ENCODE measurements at regions not wholly inside any gene's neighbourhood (a gene's known extent, or its start where the extent isn't known, plus 50 kb on each side); places are given as distances from the start of the nearest gene placed in this dataset.
"Not testable (repeated sequence)": the region's sequence is repeated elsewhere in the genome, so short reads cannot be mapped to it uniquely, and the experiment has no call there.

DNA sequence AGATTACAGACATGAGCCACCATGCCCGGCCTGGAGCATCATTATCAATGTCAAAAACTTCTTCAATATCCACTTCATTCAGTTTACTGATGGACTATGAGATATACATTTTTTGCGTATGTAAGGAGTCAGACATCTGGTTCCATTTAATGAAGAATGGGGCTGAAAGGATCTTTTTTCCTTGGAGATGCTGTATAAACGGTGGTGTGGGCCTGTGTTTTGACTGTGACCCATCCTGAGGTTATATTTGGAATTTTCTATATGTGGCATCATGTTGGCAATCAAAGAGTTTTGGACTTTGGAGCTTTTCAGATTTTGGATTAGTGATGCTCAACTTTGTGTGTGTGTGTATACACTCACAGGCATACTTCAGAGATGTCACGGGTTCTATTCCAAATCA, 85.7 kb upstream of the FBXL17 start:
- H3K27me3 ChIP-seq (replicated peaks), result no peaks in the 10 kb centered on the region
- H3K4me3 ChIP-seq (ENCODE audit: low read depth, low read length), result no peak overlapping the region
- no peak for DNase-seq
- in situ Hi-C loops (cut with HindIII; ENCODE audit: low pct_ligation_motif_present, low sequenced_read_pairs), result no loop called here
- no peaks in the 10 kb centered on the region for H3K36me3 ChIP-seq (replicated peaks)
- TF ChIP-seq, protein P1, sequence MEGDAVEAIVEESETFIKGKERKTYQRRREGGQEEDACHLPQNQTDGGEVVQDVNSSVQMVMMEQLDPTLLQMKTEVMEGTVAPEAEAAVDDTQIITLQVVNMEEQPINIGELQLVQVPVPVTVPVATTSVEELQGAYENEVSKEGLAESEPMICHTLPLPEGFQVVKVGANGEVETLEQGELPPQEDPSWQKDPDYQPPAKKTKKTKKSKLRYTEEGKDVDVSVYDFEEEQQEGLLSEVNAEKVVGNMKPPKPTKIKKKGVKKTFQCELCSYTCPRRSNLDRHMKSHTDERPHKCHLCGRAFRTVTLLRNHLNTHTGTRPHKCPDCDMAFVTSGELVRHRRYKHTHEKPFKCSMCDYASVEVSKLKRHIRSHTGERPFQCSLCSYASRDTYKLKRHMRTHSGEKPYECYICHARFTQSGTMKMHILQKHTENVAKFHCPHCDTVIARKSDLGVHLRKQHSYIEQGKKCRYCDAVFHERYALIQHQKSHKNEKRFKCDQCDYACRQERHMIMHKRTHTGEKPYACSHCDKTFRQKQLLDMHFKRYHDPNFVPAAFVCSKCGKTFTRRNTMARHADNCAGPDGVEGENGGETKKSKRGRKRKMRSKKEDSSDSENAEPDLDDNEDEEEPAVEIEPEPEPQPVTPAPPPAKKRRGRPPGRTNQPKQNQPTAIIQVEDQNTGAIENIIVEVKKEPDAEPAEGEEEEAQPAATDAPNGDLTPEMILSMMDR (IDR thresholded peaks at IDR 0.05; ENCODE audit: low read depth, low read length, missing control alignments), result no peak
- no peak overlapping the region for H3K27ac ChIP-seq

DNA sequence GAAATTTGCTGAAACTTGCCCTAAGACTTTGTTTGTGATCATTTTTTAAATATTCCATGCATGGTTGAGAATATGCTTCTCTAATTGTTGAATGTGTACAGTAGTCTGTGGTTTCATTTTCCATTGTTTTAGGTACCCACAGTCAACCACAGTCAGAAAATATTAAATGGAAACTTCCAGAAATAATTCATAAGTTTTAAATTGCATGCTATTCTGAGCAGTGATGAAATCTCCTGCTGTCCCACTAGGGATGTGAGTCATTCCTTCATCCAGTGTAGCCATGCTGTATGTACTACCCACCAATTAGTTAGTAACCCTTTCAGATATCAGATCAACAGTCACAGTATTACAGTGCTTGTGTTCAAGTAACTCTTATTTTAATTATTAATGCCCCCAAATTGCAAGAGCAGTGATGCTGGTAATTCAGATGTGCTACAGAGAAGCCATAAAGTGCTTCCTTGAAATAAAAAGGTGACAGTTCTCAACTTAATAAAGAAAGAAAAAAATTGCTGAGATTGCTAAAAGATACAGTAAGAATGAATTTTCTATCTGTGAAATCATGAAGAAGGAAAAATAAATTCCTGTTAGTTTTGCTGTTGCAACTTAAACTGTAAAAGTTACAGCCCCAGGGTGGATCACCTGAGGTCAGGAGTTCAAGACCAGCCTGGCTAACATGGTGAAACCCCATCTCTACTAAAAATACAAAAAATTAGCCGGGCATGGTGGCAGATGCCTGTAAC, 79.9 kb upstream of the FBXL17 start:
- H3K27ac ChIP-seq, result no peak overlapping the region
- DNase-seq, result peak; percentile 76
- no peaks in the 10 kb centered on the region for H3K27me3 ChIP-seq (replicated peaks)
- H3K36me3 ChIP-seq (replicated peaks), result no peaks in the 10 kb centered on the region
- in situ Hi-C loops (cut with HindIII; ENCODE audit: low pct_ligation_motif_present, low sequenced_read_pairs), result no loop called here
- H3K4me3 ChIP-seq (ENCODE audit: low read depth, low read length), result no peak overlapping the region
- TF ChIP-seq, protein P1 (IDR thresholded peaks at IDR 0.05; ENCODE audit: low read depth, low read length, missing control alignments), result no peak

DNA sequence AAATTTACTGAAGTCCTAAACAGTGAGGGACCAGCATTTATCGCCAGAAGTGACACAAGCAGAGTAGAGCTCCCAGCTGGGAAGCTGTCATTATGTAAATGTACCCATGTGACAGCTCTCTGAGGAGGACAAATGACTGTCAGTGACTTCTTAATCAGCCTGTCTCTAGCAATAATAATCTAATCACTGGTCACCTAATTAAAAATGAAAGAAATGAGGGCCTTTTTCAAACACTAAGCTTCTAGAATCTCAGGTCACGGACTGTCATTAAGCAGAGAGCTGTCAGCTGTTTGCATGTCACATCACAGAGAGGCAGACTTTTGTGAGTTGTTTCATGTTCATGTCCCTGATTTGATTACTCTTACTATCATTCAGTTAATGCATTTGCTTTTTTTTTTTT, 77.9 kb upstream of the FBXL17 start:
- TF ChIP-seq, protein P1 (IDR thresholded peaks at IDR 0.05; ENCODE audit: low read depth, low read length, missing control alignments), result no peak
- Histone ChIP-seq H3K27me3 (replicated peaks) (no peaks in the 10 kb centered on the region), H3K4me3 (ENCODE audit: low read depth, low read length) (no peak overlapping the region), H3K27ac (no peak overlapping the region), H3K36me3 (replicated peaks) (no peaks in the 10 kb centered on the region)
- in situ Hi-C loops (cut with HindIII; ENCODE audit: low pct_ligation_motif_present, low sequenced_read_pairs), result no loop called here
- DNase-seq, result no peak

DNA sequence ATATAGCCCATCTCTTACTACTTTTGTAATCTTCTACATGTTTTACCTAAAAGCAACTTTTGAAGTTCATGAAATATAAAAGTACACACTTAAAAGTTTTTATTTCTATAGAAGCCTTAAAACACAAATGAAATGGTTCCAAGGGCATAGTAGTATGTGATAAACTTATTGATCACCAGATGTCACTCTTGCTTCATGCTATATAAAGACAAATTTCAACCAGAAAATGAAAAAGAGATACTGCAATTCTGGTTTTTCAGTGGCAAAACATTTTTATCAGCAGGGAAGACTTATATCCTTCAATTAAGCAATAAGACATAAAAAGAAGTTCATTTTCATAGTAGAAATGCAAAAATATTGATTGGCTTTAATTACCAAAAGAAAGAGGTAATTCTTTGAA, 69.4 kb upstream of the FBXL17 start:
- H3K36me3 ChIP-seq (replicated peaks), result no peaks in the 10 kb centered on the region
- DNase-seq, result no peak
- in situ Hi-C loops (cut with HindIII; ENCODE audit: low pct_ligation_motif_present, low sequenced_read_pairs), result no loop called here
- no peak overlapping the region for H3K27ac ChIP-seq
- no peak overlapping the region for H3K4me3 ChIP-seq (ENCODE audit: low read depth, low read length)
- no peaks in the 10 kb centered on the region for H3K27me3 ChIP-seq (replicated peaks)
- TF ChIP-seq, protein P1 (IDR thresholded peaks at IDR 0.05; ENCODE audit: low read depth, low read length, missing control alignments), result no peak

DNA sequence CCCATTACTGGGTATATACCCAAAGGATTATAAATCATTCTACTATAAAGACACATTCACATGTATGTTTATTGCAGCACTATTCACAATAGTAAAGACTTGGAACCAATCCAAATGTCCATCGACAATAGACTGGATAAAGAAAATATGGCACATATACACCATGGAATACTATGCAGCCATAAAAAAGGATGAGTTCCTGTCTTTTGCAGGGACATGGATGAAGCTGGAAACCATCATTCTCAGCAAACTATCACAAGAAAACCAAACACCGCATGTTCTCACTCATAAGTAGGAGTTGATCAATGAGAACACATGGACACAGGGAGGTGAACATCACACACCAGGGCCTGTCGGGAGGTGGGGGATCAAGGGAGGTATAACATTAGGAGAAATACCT, 62.2 kb upstream of the FBXL17 start:
- H3K36me3 ChIP-seq (replicated peaks); H3K27ac ChIP-seq; H3K4me3 ChIP-seq (ENCODE audit: low read depth, low read length); H3K27me3 ChIP-seq (replicated peaks); in situ Hi-C loops (cut with HindIII; ENCODE audit: low pct_ligation_motif_present, low sequenced_read_pairs); DNase-seq: not testable (repeated sequence)

DNA sequence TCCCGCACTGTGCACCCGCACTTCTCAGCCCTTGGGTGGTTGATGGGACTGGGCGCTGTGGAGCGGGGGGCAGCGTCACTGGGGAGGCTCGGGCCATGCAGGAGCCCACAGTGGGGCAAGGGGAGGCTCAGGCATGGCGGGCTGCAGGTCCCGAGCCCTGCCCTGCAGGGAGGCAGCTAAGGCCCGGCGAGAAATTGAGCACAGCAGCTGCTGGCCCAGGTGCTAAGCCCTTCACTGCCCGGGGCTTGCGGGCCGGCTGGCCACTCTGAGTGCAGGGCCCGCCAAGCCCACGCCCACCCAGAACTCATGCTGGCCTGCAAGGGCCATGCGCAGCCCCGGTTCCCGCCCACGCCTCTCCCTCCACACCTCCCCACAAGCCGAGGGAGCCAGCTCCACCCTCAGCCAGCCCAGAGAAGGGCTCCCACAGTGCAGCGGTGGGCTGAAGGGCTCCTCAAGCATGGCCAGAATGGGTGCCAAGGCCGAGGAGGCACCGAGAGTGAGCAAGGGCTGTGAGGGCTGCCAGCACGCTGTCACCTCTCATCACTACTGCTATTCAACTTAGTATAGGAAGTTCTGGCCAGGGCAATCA, 60.3 kb upstream of the FBXL17 start:
- H3K36me3 ChIP-seq (replicated peaks); H3K27ac ChIP-seq; in situ Hi-C loops (cut with HindIII; ENCODE audit: low pct_ligation_motif_present, low sequenced_read_pairs); H3K4me3 ChIP-seq (ENCODE audit: low read depth, low read length); H3K27me3 ChIP-seq (replicated peaks); DNase-seq: not testable (repeated sequence)

DNA sequence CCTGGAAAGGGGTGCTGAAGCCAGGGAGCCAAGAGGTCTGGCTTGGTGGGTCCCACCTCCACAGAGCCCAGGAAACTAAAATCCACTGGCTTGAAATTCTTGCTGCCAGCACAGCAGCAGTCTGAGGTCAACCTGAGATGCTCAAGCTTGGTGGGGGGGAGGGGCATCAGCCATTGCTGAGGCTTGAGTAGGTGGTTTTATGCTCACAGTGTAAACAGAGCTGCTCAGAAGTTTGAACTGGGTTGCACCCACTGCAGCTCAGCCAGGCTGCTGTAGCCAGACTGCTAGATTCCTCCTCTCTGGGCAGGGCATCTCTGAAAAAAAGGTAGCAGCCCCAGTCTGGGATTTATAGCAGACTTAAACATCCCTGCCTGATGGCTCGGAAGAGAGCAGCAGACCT, 55.5 kb upstream of the FBXL17 start:
- TF ChIP-seq, protein P1 (IDR thresholded peaks at IDR 0.05; ENCODE audit: low read depth, low read length, missing control alignments), result no peak

More for the DNA sequence above, 55.5 kb upstream of the FBXL17 start:
- H3K27me3 ChIP-seq (replicated peaks), result no peaks in the 10 kb centered on the region
- in situ Hi-C loops (cut with HindIII; ENCODE audit: low pct_ligation_motif_present, low sequenced_read_pairs), result no loop called here
- no peaks in the 10 kb centered on the region for H3K36me3 ChIP-seq (replicated peaks)
- no peak overlapping the region for H3K4me3 ChIP-seq (ENCODE audit: low read depth, low read length)
- H3K27ac ChIP-seq, result no peak overlapping the region
- no peak for DNase-seq

Data from brain microvascular endothelial cell (primary cell).